GM23338 (cell line): ENCODE measurements at regions not wholly inside any gene's neighbourhood (a gene's known extent, or its start where the extent isn't known, plus 50 kb on each side); places are given as distances from the start of the nearest gene placed in this dataset.
A peak's percentile ranks its signal among the peaks of the same experiment; 100 is the strongest.

ENCODE experiments used
- ATAC-seq: fragments of 200-7000 bp; cut with Tn5 transposase; 3 replicates; pipeline ENCODE4 v1.9.1; 2020
- DNase-seq: peaks from one replicate; pipeline ENCODE4 v3.0.0-alpha.2; 2015; ENCODE audit warnings: low spot score
- H2AFZ ChIP-seq: fragments of 200-600 bp; sonication (generic); 2 replicates; pipeline ENCODE4 v1.8.0; 2016; ENCODE audit warnings: antibody characterized with exemption, mild to moderate bottlenecking, moderate library complexity
- H3F3A ChIP-seq: fragments of 200-600 bp; sonication (generic); replicated peaks from 2 replicates; pipeline ENCODE4 v1.8.0; 2017; ENCODE audit warnings: antibody characterized with exemption, mixed run types, low read depth
- H3K27ac ChIP-seq: fragments of 200-600 bp; sonication (generic); 2 replicates; pipeline ENCODE4 v1.6.1; 2016; ENCODE audit warnings: low read depth
- H3K27me3 ChIP-seq: fragments of 200-600 bp; sonication (generic); 2 replicates; pipeline ENCODE4 v1.8.0; 2016; ENCODE audit warnings: mild to moderate bottlenecking, mixed run types, moderate library complexity; ENCODE audit not compliant: insufficient read depth
- H3K36me3 ChIP-seq: fragments of 200-600 bp; sonication (generic); 2 replicates; pipeline ENCODE4 v1.8.0; 2016; ENCODE audit warnings: mild to moderate bottlenecking; ENCODE audit not compliant: insufficient read depth
- H3K4me1 ChIP-seq: fragments of 200-600 bp; sonication (generic); 2 replicates; pipeline ENCODE4 v1.8.0; 2016; ENCODE audit warnings: mild to moderate bottlenecking, moderate library complexity; ENCODE audit not compliant: insufficient read depth
- H3K4me2 ChIP-seq: fragments of 200-600 bp; sonication (generic); 2 replicates; pipeline ENCODE4 v1.7.1; 2017; ENCODE audit warnings: mixed run types
- H3K4me3 ChIP-seq: fragments of 200-600 bp; sonication (generic); 2 replicates; pipeline ENCODE4 v1.6.1; 2016; ENCODE audit warnings: mixed run types
- H3K79me2 ChIP-seq: fragments of 200-600 bp; sonication (generic); replicated peaks from 2 replicates; pipeline ENCODE4 v1.8.0; 2017; ENCODE audit warnings: mild to moderate bottlenecking; ENCODE audit not compliant: insufficient read depth
- H3K9me2 ChIP-seq: fragments of 200-600 bp; sonication (generic); 2 replicates; pipeline ENCODE4 v1.8.0; 2017; ENCODE audit not compliant: insufficient read depth
- H4K20me1 ChIP-seq: fragments of 200-600 bp; sonication (generic); replicated peaks from 2 replicates; pipeline ENCODE4 v1.8.0; 2017; ENCODE audit warnings: mild to moderate bottlenecking; ENCODE audit not compliant: insufficient read depth
- H3K27ac Mint-ChIP-seq: 2 replicates; pipeline ENCODE4 v1.8.0; 2020; ENCODE audit warnings: inconsistent platforms, mild to moderate bottlenecking, moderate library complexity, mixed read lengths
- H3K27me3 Mint-ChIP-seq: 3 replicates; pipeline ENCODE4 v1.8.0; 2022; ENCODE audit warnings: low read depth, mild to moderate bottlenecking, moderate library complexity, mixed read lengths, inconsistent platforms; ENCODE audit not compliant: insufficient read depth, poor library complexity
- H3K36me3 Mint-ChIP-seq: 3 replicates; pipeline ENCODE4 v1.8.0; 2021; ENCODE audit warnings: low read depth, mild to moderate bottlenecking, inconsistent platforms, moderate library complexity, mixed read lengths
- H3K4me1 Mint-ChIP-seq: 3 replicates; pipeline ENCODE4 v1.8.0; 2020; ENCODE audit warnings: mild to moderate bottlenecking, inconsistent platforms, mixed read lengths
- H3K4me3 Mint-ChIP-seq: 3 replicates; pipeline ENCODE4 v1.8.0; 2021; ENCODE audit warnings: moderate library complexity, mild to moderate bottlenecking, inconsistent platforms, mixed read lengths
- H3K9me3 Mint-ChIP-seq: 3 replicates; pipeline ENCODE4 v1.8.0; 2020; ENCODE audit warnings: moderate library complexity, mild to moderate bottlenecking, inconsistent platforms, mixed read lengths
- CREB1 ChIP-seq: fragments of 250-450 bp; sonication (Bioruptor Pico); IDR thresholded peaks from 2 replicates; pipeline ENCODE4 v1.5.0; 2020; ENCODE audit warnings: low read depth, mild to moderate bottlenecking, moderate library complexity
- TF ChIP-seq, protein P1 (sequence below): fragments of 250-450 bp; sonication (Bioruptor Pico); IDR thresholded peaks from 2 replicates; pipeline ENCODE4 v1.5.0; 2020; ENCODE audit warnings: mild to moderate bottlenecking, moderate library complexity

DNA sequence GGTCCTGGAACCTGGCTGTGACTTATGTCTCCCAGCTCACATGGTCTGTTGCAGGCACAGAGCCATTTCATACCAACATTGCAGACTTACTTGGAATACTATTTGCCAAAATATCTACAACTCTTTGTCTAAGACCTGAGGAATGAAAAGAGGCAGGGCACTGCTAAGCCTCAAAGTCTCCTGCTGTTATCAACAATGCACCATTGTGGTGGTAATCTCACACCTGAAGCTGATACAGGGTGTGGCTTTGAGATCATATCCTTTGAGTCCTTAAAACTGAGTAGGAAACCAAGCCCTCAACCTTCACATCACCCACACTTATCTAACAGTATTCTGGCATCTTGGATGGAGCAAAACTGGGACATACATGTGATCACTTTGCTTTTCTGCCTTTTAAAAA lies 782.0 kb downstream of the EPHA3 start:
- H3K4me2 ChIP-seq, result peak overlapping the region; percentile 29; the same call in 1 of the 2 replicates

More for the DNA sequence above, 782.0 kb downstream of the EPHA3 start:
- H3K27ac ChIP-seq, result no peak overlapping the region
- H3K4me3 ChIP-seq, result no peak overlapping the region
- TF ChIP-seq, protein P1, sequence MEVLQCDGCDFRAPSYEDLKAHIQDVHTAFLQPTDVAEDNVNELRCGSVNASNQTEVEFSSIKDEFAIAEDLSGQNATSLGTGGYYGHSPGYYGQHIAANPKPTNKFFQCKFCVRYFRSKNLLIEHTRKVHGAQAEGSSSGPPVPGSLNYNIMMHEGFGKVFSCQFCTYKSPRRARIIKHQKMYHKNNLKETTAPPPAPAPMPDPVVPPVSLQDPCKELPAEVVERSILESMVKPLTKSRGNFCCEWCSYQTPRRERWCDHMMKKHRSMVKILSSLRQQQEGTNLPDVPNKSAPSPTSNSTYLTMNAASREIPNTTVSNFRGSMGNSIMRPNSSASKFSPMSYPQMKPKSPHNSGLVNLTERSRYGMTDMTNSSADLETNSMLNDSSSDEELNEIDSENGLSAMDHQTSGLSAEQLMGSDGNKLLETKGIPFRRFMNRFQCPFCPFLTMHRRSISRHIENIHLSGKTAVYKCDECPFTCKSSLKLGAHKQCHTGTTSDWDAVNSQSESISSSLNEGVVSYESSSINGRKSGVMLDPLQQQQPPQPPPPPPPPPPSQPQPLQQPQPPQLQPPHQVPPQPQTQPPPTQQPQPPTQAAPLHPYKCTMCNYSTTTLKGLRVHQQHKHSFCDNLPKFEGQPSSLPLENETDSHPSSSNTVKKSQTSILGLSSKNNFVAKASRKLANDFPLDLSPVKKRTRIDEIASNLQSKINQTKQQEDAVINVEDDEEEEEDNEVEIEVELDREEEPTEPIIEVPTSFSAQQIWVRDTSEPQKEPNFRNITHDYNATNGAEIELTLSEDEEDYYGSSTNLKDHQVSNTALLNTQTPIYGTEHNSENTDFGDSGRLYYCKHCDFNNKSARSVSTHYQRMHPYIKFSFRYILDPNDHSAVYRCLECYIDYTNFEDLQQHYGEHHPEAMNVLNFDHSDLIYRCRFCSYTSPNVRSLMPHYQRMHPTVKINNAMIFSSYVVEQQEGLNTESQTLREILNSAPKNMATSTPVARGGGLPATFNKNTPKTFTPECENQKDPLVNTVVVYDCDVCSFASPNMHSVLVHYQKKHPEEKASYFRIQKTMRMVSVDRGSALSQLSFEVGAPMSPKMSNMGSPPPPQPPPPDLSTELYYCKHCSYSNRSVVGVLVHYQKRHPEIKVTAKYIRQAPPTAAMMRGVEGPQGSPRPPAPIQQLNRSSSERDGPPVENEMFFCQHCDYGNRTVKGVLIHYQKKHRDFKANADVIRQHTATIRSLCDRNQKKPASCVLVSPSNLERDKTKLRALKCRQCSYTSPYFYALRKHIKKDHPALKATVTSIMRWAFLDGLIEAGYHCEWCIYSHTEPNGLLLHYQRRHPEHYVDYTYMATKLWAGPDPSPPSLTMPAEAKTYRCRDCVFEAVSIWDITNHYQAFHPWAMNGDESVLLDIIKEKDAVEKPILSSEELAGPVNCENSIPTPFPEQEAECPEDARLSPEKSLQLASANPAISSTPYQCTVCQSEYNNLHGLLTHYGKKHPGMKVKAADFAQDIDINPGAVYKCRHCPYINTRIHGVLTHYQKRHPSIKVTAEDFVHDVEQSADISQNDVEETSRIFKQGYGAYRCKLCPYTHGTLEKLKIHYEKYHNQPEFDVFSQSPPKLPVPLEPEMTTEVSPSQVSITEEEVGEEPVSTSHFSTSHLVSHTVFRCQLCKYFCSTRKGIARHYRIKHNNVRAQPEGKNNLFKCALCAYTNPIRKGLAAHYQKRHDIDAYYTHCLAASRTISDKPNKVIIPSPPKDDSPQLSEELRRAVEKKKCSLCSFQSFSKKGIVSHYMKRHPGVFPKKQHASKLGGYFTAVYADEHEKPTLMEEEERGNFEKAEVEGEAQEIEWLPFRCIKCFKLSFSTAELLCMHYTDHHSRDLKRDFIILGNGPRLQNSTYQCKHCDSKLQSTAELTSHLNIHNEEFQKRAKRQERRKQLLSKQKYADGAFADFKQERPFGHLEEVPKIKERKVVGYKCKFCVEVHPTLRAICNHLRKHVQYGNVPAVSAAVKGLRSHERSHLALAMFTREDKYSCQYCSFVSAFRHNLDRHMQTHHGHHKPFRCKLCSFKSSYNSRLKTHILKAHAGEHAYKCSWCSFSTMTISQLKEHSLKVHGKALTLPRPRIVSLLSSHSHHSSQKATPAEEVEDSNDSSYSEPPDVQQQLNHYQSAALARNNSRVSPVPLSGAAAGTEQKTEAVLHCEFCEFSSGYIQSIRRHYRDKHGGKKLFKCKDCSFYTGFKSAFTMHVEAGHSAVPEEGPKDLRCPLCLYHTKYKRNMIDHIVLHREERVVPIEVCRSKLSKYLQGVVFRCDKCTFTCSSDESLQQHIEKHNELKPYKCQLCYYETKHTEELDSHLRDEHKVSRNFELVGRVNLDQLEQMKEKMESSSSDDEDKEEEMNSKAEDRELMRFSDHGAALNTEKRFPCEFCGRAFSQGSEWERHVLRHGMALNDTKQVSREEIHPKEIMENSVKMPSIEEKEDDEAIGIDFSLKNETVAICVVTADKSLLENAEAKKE (CRISPR knock-in tag), result peak; percentile 30; the same call in 1 of the 2 replicates
- no peak for TF ChIP-seq CREB1
- peak; percentile 65 for DNase-seq
- Mint-ChIP-seq H3K27ac (no peak overlapping the region), H3K27me3 (no peaks in the 10 kb centered on the region), H3K4me3 (no peak overlapping the region), H3K9me3 (peaks cover 23% of the 10 kb centered on the region), H3K36me3 (peaks cover 25% of the 10 kb centered on the region), H3K4me1 (peaks cover 9% of the 10 kb centered on the region)
- H2AFZ ChIP-seq, result 0 out of 2 replicates have a peak overlapping the region, but pooled peaks have one; percentile 0
- no peaks in the 10 kb centered on the region; the same call in 1 of the 2 replicates for H3K9me2 ChIP-seq
- H3F3A ChIP-seq, result no peaks in the 10 kb centered on the region
- H3K79me2 ChIP-seq, result no peaks in the 10 kb centered on the region
- no peaks in the 10 kb centered on the region for H4K20me1 ChIP-seq
- H3K27me3 ChIP-seq, result no peaks in the 10 kb centered on the region
- no peaks in the 10 kb centered on the region for H3K4me1 ChIP-seq
- H3K36me3 ChIP-seq, result no peaks in the 10 kb centered on the region
- ATAC-seq, result peak; percentile 90
